LNCAP (cell line): ENCODE measurements at regions not wholly inside any gene's neighbourhood (a gene's known extent, or its start where the extent isn't known, plus 50 kb on each side); places are given as distances from the start of the nearest gene placed in this dataset.
A peak's percentile ranks its signal among the peaks of the same experiment; 100 is the strongest.

Source experiments
- CTCF ChIP-seq: fragments of 450-650 bp; IDR thresholded peaks from 2 replicates; pipeline ENCODE4 v1.5.1; 2017; ENCODE audit warnings: mild to moderate bottlenecking

GRCh38 chr3:25897019-25897418 is 107.1 kb downstream of the OXSM start:
- TF ChIP-seq CTCF = peak; percentile 89

DNA sequence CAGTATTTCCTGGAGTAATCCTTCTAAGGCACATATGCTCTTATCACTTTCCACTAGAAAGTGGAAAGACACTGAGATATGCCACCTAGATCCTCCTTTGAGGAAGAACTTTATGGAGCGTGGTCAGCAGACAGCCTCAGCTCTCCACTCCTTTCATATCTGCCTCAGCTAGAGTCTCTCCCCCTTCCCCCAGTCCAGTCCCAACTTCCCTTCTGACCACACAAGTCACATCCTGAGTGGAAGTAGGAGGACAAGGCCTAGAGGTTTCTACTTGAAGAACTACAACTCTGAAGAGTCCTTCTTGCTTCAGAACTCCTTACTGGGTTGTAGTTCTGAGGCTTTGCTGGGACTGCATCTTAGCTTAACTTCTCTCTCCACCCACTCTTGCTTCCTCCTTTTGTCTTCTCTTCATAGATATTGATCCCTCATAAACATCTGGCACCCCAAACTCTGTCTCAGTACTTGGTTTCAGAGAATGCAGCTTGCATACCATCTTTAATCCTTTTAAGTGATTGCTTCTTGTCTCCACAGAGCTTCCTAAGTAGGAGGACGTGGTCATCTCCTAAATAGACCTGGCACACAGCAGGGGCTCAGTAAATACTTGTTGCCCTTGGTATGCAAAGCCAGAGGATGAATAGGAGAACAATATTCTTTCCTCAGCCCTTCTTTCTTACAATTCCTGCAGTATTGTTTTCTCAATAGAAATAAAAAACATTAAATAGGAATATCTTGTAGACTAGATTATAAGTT is 109.6 kb downstream of the OXSM start:
- TF ChIP-seq CTCF = no peak

- no peak for TF ChIP-seq CTCF
Observed at GRCh38 chr3:25900161-25900560, 110.3 kb downstream of the OXSM start.

GRCh38 chr3:25901796-25902195 is 111.9 kb downstream of the OXSM start:
- no peak for TF ChIP-seq CTCF

- no peak for TF ChIP-seq CTCF
Observed at GRCh38 chr3:25902586-25902985, 112.7 kb downstream of the OXSM start.

DNA sequence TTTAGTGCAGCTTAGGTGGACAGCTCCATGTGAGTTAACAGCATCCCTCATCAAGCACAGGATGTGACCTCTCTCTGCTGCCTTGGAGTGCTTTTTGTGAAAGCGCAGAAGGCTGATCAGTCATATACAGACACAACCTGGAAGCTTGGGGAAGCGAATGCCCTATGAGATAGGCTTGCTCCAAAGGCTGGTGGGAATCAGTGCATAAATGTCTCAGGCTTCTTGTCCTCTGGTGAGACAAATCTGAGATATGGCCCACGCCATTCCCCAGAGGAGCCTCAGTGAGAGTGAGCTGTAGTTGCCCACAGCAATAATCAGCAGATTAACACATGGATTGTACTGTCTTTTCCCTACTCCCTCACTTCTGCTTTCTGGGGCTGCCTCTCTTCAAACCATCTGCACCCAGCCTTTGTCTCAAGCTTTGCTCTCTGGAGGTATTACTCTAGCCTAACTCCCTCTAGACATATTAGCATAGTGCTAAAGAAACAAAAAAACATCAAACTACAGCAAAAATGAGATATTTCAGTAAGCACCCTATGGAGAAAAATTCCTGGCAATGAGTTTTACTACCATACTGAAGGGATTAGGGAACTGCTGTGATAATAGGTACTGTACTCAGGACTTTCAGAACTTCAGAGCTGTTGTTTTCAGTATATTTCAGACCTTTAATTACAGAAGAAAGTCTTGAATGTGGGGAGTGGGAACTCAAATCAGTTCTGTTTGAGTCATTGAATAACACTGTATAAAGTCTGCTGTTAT is 113.7 kb downstream of the OXSM start:
- TF ChIP-seq CTCF = no peak

DNA sequence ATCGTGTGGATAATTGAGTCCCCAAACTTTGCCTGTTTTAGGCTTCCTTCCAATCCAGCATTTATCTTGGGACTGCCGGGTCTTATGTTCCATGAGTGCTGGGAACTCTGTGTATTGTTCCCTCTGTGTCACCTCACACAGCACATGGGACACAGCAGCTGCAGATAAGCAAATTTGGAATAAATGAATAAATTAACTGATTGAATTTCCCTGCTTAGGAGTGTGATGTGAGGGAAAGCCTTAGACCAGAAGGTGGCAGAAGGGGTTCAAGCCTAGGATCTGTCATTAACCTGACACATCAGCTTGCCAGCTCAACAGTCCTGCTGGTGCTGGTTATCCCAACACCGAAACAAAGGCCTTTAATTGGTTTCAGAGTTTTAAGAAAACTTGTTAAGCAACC is 114.3 kb downstream of the OXSM start:
- TF ChIP-seq CTCF = peak; percentile 54
